ENCODE measurements at regions not wholly inside any gene's neighbourhood (a gene's known extent, or its start where the extent isn't known, plus 50 kb on each side); places are given as distances from the start of the nearest gene placed in this dataset.

- TF ChIP-seq POLR2AphosphoS5 (IDR thresholded peaks at IDR 0.05; ENCODE audit: low read depth) (no peak), CTCF (IDR thresholded peaks at IDR 0.05; ENCODE audit: insufficient read depth, low read length) (no peak)
Measured at GRCh38 chr13:72303941-72304746, 423.3 kb downstream of the MZT1 start.
